Omental fat pad (tissue), 3 donors: ENCODE measurements at regions not wholly inside any gene's neighbourhood (a gene's known extent, or its start where the extent isn't known, plus 50 kb on each side); places are given as distances from the start of the nearest gene placed in this dataset.

ENCODE experiments used
- ATAC-seq: fragments of 150-250 bp; one replicate; pipeline ENCODE4 v1.9.1; 2016; ENCODE audit warnings: mild to moderate bottlenecking, moderate library complexity; ENCODE audit not compliant: low FRiP score
- DNase-seq: peaks from one replicate; pipeline ENCODE4 v3.0.0-alpha.2; 2019; ENCODE audit warnings: low spot score
- CTCF ChIP-seq, 3 donors: fragments of 450-650 bp; IDR thresholded peaks; one replicate each; pipeline ENCODE4 v1.5.1; 2016 to 2017; ENCODE audit warnings: antibody characterized with exemption in 3 of 3, mild to moderate bottlenecking in 3 of 3, moderate library complexity in 2 of 3

GRCh38 chr15:47542312-47542989 is 174.9 kb upstream of the SEMA6D start:
- no peak for TF ChIP-seq CTCF (IDR thresholded peaks at IDR 0.05)
- DNase-seq (no peak), ATAC-seq (no peak)

DNA sequence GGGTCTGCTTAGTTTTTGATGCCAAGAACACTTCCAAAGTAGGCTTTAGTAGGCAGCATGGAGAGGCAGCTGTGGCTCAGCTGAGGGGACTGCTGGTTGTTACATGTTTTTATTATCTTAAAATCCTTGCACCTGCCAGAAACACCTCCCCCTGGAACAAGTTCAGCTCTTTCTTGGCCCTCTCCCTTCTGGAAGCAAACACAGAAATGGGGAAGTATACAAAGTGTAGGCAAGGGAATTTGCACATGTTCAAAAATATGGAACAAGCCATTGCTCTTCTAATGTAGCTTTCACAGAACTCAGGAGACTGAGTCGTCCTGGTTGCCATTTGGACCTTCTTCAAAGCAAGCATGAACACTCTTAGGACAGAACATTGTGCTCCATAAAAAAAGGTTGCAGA is 169.1 kb upstream of the SEMA6D start:
- no peak for TF ChIP-seq CTCF (IDR thresholded peaks at IDR 0.05)
- DNase-seq (no peak), ATAC-seq (no peak)

DNA sequence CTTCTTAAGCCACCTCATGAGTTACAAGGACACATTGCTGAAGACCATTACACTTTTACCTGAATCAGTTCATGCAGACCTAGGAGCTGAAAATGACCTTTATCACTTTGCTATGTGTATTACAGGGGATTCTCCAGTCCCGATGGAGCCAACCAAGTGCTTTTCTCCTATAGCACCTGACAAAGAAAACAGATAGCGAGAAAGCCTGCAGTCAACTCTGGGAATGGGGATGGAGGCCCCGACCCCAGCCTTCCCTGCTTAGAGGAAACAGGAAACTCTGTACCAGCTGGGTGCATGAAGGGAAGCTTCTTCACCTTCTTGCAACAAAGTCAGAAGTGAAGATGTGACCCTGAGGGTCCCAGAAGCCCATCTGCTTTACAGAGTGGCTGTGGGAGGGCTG is 168.3 kb upstream of the SEMA6D start:
- ATAC-seq (no peak), DNase-seq (no peak)
- no peak for TF ChIP-seq CTCF (IDR thresholded peaks at IDR 0.05)

GRCh38 chr15:47551079-47551478 is 166.2 kb upstream of the SEMA6D start:
- no peak for ATAC-seq
- no peak for TF ChIP-seq CTCF (IDR thresholded peaks at IDR 0.05)
- no peak for DNase-seq

- ATAC-seq (no peak), DNase-seq (no peak)
- TF ChIP-seq CTCF (IDR thresholded peaks at IDR 0.05), result no peak
Measured at GRCh38 chr15:47551546-47551945, 165.8 kb upstream of the SEMA6D start.

DNA sequence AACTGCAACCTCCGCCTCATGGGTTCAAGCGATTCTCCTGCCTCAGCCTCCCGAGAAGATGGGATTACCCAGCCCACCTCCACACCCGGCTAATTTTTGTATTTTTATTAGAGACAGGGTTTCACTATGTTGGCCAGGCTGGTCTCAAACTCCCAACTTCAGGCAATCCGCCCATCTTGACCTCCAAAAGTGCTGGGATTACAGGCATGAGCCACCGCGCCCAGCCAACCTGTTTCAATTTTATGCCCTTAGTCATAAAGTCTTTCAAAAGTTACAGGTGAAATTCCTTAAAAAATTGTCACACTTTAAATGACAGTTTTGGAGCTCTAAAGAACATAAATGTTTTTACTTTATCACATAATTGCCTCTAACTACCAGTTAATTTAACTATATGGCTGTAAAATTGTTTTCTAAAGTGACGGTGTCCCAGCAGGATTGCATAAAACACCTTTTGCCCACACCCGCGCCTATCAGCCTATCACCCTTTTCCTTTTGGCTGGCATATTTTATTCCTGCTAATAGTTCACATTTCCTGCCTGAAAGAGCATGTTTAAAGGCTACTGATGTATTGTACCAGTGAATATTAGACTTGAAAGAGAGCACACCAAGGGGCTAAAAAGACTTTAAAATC is 164.2 kb upstream of the SEMA6D start:
- DNase-seq, result no peak
- no peak for TF ChIP-seq CTCF (IDR thresholded peaks at IDR 0.05)
- ATAC-seq, result no peak

DNA sequence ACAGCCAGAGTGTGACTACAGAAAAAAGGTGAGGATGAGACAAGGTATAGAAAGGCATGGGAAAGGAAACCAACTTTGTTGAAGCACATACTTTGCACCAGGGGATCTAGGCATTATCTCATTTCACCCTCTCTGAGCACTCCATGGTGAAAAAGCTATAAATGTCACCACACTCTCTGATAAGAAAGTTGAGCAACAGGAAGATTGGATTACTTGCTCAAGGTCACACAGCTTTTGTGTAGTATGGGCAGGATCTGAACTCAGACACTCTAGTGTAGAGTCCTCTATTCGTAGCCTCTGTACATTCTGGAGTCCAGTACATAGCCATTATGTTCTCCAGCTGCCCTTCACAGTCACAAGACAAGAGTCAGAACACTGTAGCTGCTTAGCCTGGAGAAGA is 163.4 kb upstream of the SEMA6D start:
- ATAC-seq, result no peak
- TF ChIP-seq CTCF (IDR thresholded peaks at IDR 0.05), result no peak
- DNase-seq, result no peak
